ENCODE measurements at regions not wholly inside any gene's neighbourhood (a gene's known extent, or its start where the extent isn't known, plus 50 kb on each side); places are given as distances from the start of the nearest gene placed in this dataset.

DNA sequence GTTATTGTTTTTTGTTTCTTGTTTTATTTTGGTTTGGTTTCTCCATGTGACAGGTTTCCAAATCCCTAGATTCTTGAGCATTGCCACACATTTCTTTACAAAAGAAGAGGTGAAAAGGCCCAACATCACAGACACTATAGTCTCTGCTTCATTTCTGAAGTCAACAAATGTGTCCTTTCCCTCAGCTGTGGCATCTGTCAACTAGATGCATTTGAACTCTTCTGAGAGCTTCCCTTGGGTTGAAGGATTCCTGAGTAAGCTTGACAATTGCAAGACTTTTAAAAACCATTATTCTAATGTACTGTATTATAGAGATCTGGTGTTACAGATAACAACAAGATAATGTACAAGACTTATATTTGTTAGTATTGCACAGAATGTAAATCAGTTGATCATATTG is 703.3 kb upstream of the PKDCC start:
- no peaks in the 10 kb centered on the region for H3K27me3 ChIP-seq (ENCODE audit: low read depth, low read length)
- H3K9ac ChIP-seq (ENCODE audit: low read length), result no peak overlapping the region
- H3K36me3 ChIP-seq (replicated peaks; ENCODE audit: low read depth, low read length), result no peaks in the 10 kb centered on the region
- TF ChIP-seq, protein P1, sequence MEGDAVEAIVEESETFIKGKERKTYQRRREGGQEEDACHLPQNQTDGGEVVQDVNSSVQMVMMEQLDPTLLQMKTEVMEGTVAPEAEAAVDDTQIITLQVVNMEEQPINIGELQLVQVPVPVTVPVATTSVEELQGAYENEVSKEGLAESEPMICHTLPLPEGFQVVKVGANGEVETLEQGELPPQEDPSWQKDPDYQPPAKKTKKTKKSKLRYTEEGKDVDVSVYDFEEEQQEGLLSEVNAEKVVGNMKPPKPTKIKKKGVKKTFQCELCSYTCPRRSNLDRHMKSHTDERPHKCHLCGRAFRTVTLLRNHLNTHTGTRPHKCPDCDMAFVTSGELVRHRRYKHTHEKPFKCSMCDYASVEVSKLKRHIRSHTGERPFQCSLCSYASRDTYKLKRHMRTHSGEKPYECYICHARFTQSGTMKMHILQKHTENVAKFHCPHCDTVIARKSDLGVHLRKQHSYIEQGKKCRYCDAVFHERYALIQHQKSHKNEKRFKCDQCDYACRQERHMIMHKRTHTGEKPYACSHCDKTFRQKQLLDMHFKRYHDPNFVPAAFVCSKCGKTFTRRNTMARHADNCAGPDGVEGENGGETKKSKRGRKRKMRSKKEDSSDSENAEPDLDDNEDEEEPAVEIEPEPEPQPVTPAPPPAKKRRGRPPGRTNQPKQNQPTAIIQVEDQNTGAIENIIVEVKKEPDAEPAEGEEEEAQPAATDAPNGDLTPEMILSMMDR (IDR thresholded peaks at IDR 0.05; ENCODE audit: low read depth, low read length), result no peak
- no peak for TF ChIP-seq EZH2phosphoT487 (IDR thresholded peaks at IDR 0.05; ENCODE audit: low read depth)
- peaks cover 10% of the 10 kb centered on the region for H3K4me1 ChIP-seq (ENCODE audit: low read length)
- H3K9me3 ChIP-seq (ENCODE audit: insufficient read depth, low read length), result no peaks in the 10 kb centered on the region
- no peak overlapping the region for H3K27ac ChIP-seq (ENCODE audit: low read length)
- H3K4me3 ChIP-seq (ENCODE audit: low read length), result no peak overlapping the region
- H2AFZ ChIP-seq (ENCODE audit: low read depth, low read length), result no peak overlapping the region
- no peaks in the 10 kb centered on the region for H4K20me1 ChIP-seq (ENCODE audit: insufficient read depth, low read length)
- no peak overlapping the region for H3K4me2 ChIP-seq (ENCODE audit: low read length)
- H3K79me2 ChIP-seq (ENCODE audit: low read length), result no peaks in the 10 kb centered on the region

DNA sequence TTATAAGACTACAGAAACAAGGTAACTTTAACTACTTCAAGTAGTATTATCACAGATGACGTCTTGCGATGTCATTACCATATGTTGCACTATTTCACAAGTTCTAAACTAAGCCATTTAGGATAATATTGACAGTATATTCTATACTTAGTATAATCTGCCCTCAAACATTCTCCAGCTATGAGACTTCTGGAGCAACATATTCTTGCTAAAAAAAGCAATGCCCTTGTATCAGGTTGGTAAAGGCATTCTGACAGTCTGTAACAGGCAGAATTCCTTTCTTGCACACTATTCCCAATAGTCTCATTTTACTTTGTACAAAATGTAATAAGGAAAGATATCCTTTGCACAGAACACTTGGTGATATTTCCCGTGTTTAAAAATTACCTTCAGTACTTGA is 694.8 kb upstream of the PKDCC start:
- Histone ChIP-seq H4K20me1 (ENCODE audit: insufficient read depth, low read length) (no peaks in the 10 kb centered on the region), H2AFZ (ENCODE audit: low read depth, low read length) (no peak overlapping the region), H3K4me3 (ENCODE audit: low read length) (no peak overlapping the region), H3K4me2 (ENCODE audit: low read length) (no peak overlapping the region), H3K27me3 (ENCODE audit: low read depth, low read length) (no peaks in the 10 kb centered on the region), H3K9ac (ENCODE audit: low read length) (no peak overlapping the region), H3K79me2 (ENCODE audit: low read length) (no peaks in the 10 kb centered on the region), H3K9me3 (ENCODE audit: insufficient read depth, low read length) (no peaks in the 10 kb centered on the region), H3K36me3 (replicated peaks; ENCODE audit: low read depth, low read length) (no peaks in the 10 kb centered on the region), H3K27ac (ENCODE audit: low read length) (no peak overlapping the region), H3K4me1 (ENCODE audit: low read length) (no peaks in the 10 kb centered on the region)
- TF ChIP-seq EZH2phosphoT487 (IDR thresholded peaks at IDR 0.05; ENCODE audit: low read depth), result no peak
- TF ChIP-seq, protein P1 (IDR thresholded peaks at IDR 0.05; ENCODE audit: low read depth, low read length), result no peak

DNA sequence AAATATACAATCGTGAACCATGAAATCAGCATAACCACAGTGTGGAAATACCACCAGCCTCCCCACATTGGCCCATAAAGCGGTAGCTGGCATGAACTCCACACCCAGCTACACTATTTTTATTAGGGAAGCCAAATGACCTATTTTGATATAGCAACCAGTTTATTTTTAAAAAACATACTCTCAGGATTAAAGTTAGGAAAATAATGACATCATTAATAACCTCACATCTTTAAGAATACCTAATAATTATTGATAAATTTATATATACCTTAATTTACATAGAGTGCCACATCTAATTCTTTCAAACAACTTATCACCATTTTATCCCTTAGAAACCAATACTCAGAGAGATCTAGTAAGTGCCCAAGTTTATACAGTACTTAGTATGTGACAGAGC is 692.0 kb upstream of the PKDCC start:
- no peak overlapping the region for H3K4me3 ChIP-seq (ENCODE audit: low read length)
- no peaks in the 10 kb centered on the region for H4K20me1 ChIP-seq (ENCODE audit: insufficient read depth, low read length)
- no peaks in the 10 kb centered on the region for H3K9me3 ChIP-seq (ENCODE audit: insufficient read depth, low read length)
- H3K36me3 ChIP-seq (replicated peaks; ENCODE audit: low read depth, low read length), result no peaks in the 10 kb centered on the region
- no peak overlapping the region for H2AFZ ChIP-seq (ENCODE audit: low read depth, low read length)
- H3K27ac ChIP-seq (ENCODE audit: low read length), result no peak overlapping the region
- no peaks in the 10 kb centered on the region for H3K79me2 ChIP-seq (ENCODE audit: low read length)
- H3K27me3 ChIP-seq (ENCODE audit: low read depth, low read length), result no peaks in the 10 kb centered on the region
- no peak overlapping the region for H3K9ac ChIP-seq (ENCODE audit: low read length)
- TF ChIP-seq, protein P1 (IDR thresholded peaks at IDR 0.05; ENCODE audit: low read depth, low read length), result no peak
- no peak for TF ChIP-seq EZH2phosphoT487 (IDR thresholded peaks at IDR 0.05; ENCODE audit: low read depth)
- no peaks in the 10 kb centered on the region for H3K4me1 ChIP-seq (ENCODE audit: low read length)
- H3K4me2 ChIP-seq (ENCODE audit: low read length), result no peak overlapping the region

DNA sequence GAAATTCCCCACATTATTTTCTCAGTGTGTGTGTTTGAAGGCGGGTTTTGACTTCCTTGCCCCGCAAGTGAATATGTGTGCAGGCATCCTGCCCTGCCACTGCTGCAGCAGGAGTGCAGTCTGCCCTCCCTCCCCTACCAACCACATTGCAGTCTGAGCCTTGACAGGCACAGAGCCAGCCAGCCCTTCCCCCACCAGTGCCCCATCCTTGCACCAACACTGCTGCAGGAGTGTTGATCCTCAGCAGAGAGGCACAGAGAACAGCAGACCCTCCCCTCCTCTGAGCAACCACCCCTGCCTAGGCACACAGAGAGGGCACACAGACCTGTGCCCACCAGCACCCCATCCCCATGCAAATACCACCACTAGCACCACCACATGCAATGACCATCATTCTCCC is 683.0 kb upstream of the PKDCC start:
- no peak overlapping the region for H3K27ac ChIP-seq (ENCODE audit: low read length)
- no peak overlapping the region for H2AFZ ChIP-seq (ENCODE audit: low read depth, low read length)
- no peaks in the 10 kb centered on the region for H3K4me1 ChIP-seq (ENCODE audit: low read length)
- no peak overlapping the region for H3K9ac ChIP-seq (ENCODE audit: low read length)
- H3K4me2 ChIP-seq (ENCODE audit: low read length), result no peak overlapping the region
- H3K27me3 ChIP-seq (ENCODE audit: low read depth, low read length), result no peaks in the 10 kb centered on the region
- no peak overlapping the region for H3K4me3 ChIP-seq (ENCODE audit: low read length)
- no peaks in the 10 kb centered on the region for H4K20me1 ChIP-seq (ENCODE audit: insufficient read depth, low read length)
- no peaks in the 10 kb centered on the region for H3K79me2 ChIP-seq (ENCODE audit: low read length)
- peaks cover 9% of the 10 kb centered on the region for H3K9me3 ChIP-seq (ENCODE audit: insufficient read depth, low read length)
- no peak for TF ChIP-seq EZH2phosphoT487 (IDR thresholded peaks at IDR 0.05; ENCODE audit: low read depth)
- TF ChIP-seq, protein P1 (IDR thresholded peaks at IDR 0.05; ENCODE audit: low read depth, low read length), result no peak
- H3K36me3 ChIP-seq (replicated peaks; ENCODE audit: low read depth, low read length), result no peaks in the 10 kb centered on the region
